Osteoblast (primary cell): ENCODE measurements at regions not wholly inside any gene's neighbourhood (a gene's known extent, or its start where the extent isn't known, plus 50 kb on each side); places are given as distances from the start of the nearest gene placed in this dataset.

ENCODE experiments used
- DNase-seq: peaks from one replicate; pipeline ENCODE4 v3.0.0; 2011; ENCODE audit warnings: low spot score, mixed read lengths; ENCODE audit not compliant: insufficient read length; ENCODE audit errors: missing footprints
- H2AFZ ChIP-seq: 2 replicates; pipeline ENCODE4 v1.6.0; 2011; ENCODE audit warnings: mild to moderate bottlenecking, low read length
- H3K27ac ChIP-seq: 2 replicates; pipeline ENCODE4 v1.5.1; 2011; ENCODE audit warnings: mild to moderate bottlenecking, low read depth, low read length, moderate library complexity
- H3K27me3 ChIP-seq: 2 replicates; pipeline ENCODE4 v1.6.0; 2012; ENCODE audit warnings: mild to moderate bottlenecking, control low read depth, inconsistent platforms, low read length, moderate library complexity; ENCODE audit not compliant: insufficient read depth
- H3K36me3 ChIP-seq: 2 replicates; pipeline ENCODE4 v1.5.1; 2011; ENCODE audit warnings: mild to moderate bottlenecking, low read length, control low read depth, moderate library complexity; ENCODE audit not compliant: insufficient read depth
- H3K4me1 ChIP-seq: 2 replicates; pipeline ENCODE4 v1.5.1; 2011; ENCODE audit warnings: mild to moderate bottlenecking, low read length, control low read depth, moderate library complexity; ENCODE audit not compliant: insufficient read depth
- H3K4me2 ChIP-seq: 2 replicates; pipeline ENCODE4 v1.6.0; 2011; ENCODE audit warnings: mild to moderate bottlenecking, low read length; ENCODE audit not compliant: insufficient read depth
- H3K4me3 ChIP-seq: fragments of 200-600 bp; sonication (generic); 3 replicates; pipeline ENCODE4 v1.5.1; 2012; ENCODE audit warnings: mild to moderate bottlenecking, low read length, inconsistent platforms; ENCODE audit not compliant: insufficient read depth
- H3K79me2 ChIP-seq: 2 replicates; pipeline ENCODE4 v1.6.0; 2012; ENCODE audit warnings: mild to moderate bottlenecking, low read length, control low read depth, inconsistent platforms; ENCODE audit not compliant: insufficient read depth
- H3K9me3 ChIP-seq: 2 replicates; pipeline ENCODE4 v1.5.1; 2011; ENCODE audit warnings: low read depth, low read length, control low read depth
- H4K20me1 ChIP-seq: 2 replicates; pipeline ENCODE4 v1.6.0; 2012; ENCODE audit warnings: mild to moderate bottlenecking, low read length, control low read depth; ENCODE audit not compliant: insufficient read depth
- CTCF ChIP-seq: IDR thresholded peaks from 2 replicates; pipeline ENCODE4 v1.5.1; 2011; ENCODE audit warnings: mild to moderate bottlenecking, low read depth, low read length, moderate library complexity; ENCODE audit errors: extremely low read depth

- Histone ChIP-seq H3K9me3 (no peaks in the 10 kb centered on the region), H3K27me3 (no peaks in the 10 kb centered on the region), H3K4me2 (no peak overlapping the region), H3K27ac (no peak overlapping the region), H4K20me1 (no peaks in the 10 kb centered on the region), H2AFZ (no peak overlapping the region), H3K36me3 (no peaks in the 10 kb centered on the region), H3K4me3 (no peak overlapping the region), H3K79me2 (no peaks in the 10 kb centered on the region), H3K4me1 (no peaks in the 10 kb centered on the region)
- no peak for TF ChIP-seq CTCF
- peak; percentile 21 for DNase-seq
Observed at GRCh38 chr22:48900327-48900597, 927.4 kb downstream of the BRD1 start.

- Histone ChIP-seq H3K36me3 (no peaks in the 10 kb centered on the region), H3K4me1 (no peaks in the 10 kb centered on the region), H3K4me2 (no peak overlapping the region), H4K20me1 (no peaks in the 10 kb centered on the region), H3K27ac (no peak overlapping the region), H3K9me3 (no peaks in the 10 kb centered on the region), H3K4me3 (no peak overlapping the region), H3K79me2 (no peaks in the 10 kb centered on the region), H2AFZ (no peak overlapping the region), H3K27me3 (no peaks in the 10 kb centered on the region)
- DNase-seq = peak; percentile 54
- TF ChIP-seq CTCF = no peak
Observed at GRCh38 chr22:48899523-48900326, 927.9 kb downstream of the BRD1 start.

- no peak for TF ChIP-seq CTCF
- H3K36me3 ChIP-seq = no peaks in the 10 kb centered on the region
- no peaks in the 10 kb centered on the region for H3K9me3 ChIP-seq
- no peak overlapping the region for H3K4me2 ChIP-seq
- H3K79me2 ChIP-seq = no peaks in the 10 kb centered on the region
- no peak overlapping the region for H3K4me3 ChIP-seq
- no peaks in the 10 kb centered on the region for H4K20me1 ChIP-seq
- H3K27ac ChIP-seq = no peak overlapping the region
- no peak overlapping the region for H2AFZ ChIP-seq
- no peaks in the 10 kb centered on the region for H3K27me3 ChIP-seq
- peak; percentile 44 for DNase-seq
- no peaks in the 10 kb centered on the region for H3K4me1 ChIP-seq
Observed at GRCh38 chr22:48898524-48899250, 929.0 kb downstream of the BRD1 start.

GRCh38 chr22:48897645-48898370 is 929.9 kb downstream of the BRD1 start:
- no peaks in the 10 kb centered on the region for H3K79me2 ChIP-seq
- H3K4me1 ChIP-seq = no peaks in the 10 kb centered on the region
- H3K4me3 ChIP-seq = no peak overlapping the region
- no peak overlapping the region for H2AFZ ChIP-seq
- H4K20me1 ChIP-seq = no peaks in the 10 kb centered on the region
- H3K27me3 ChIP-seq = no peaks in the 10 kb centered on the region
- no peak for TF ChIP-seq CTCF
- H3K36me3 ChIP-seq = no peaks in the 10 kb centered on the region
- H3K9me3 ChIP-seq = no peaks in the 10 kb centered on the region
- no peak overlapping the region for H3K27ac ChIP-seq
- H3K4me2 ChIP-seq = no peak overlapping the region
- peak; percentile 21 for DNase-seq
